ENCODE measurements at regions not wholly inside any gene's neighbourhood (a gene's known extent, or its start where the extent isn't known, plus 50 kb on each side); places are given as distances from the start of the nearest gene placed in this dataset.
A peak's percentile ranks its signal among the peaks of the same experiment; 100 is the strongest.

- H3K4me3 ChIP-seq (ENCODE audit: low read length), result no peak overlapping the region
- TF ChIP-seq EZH2phosphoT487 (IDR thresholded peaks at IDR 0.05; ENCODE audit: low read depth), result no peak
- no peak for TF ChIP-seq CTCF (IDR thresholded peaks at IDR 0.05; ENCODE audit: low read depth, low read length)
- H3K27ac ChIP-seq (ENCODE audit: low read length), result no peak overlapping the region
- H4K20me1 ChIP-seq (ENCODE audit: insufficient read depth, low read length), result no peaks in the 10 kb centered on the region
- no peaks in the 10 kb centered on the region for H3K9me3 ChIP-seq (ENCODE audit: insufficient read depth, low read length)
- H3K4me2 ChIP-seq (ENCODE audit: low read length), result no peak overlapping the region
- peak overlapping the region; percentile 54 for H2AFZ ChIP-seq (ENCODE audit: low read depth, low read length)
- H3K36me3 ChIP-seq (replicated peaks; ENCODE audit: low read depth, low read length), result no peaks in the 10 kb centered on the region
- no peaks in the 10 kb centered on the region for H3K27me3 ChIP-seq (ENCODE audit: low read depth, low read length)
- peaks cover 6% of the 10 kb centered on the region for H3K4me1 ChIP-seq (ENCODE audit: low read length)
- H3K9ac ChIP-seq (ENCODE audit: low read length), result no peak overlapping the region
- H3K79me2 ChIP-seq (ENCODE audit: low read length), result no peaks in the 10 kb centered on the region
Measured at GRCh38 chr1:106223213-106223612, 833.3 kb upstream of the PRMT6 start.

GRCh38 chr1:106224426-106224825 lies 832.0 kb upstream of the PRMT6 start:
- no peaks in the 10 kb centered on the region for H3K27me3 ChIP-seq (ENCODE audit: low read depth, low read length)
- TF ChIP-seq EZH2phosphoT487 (IDR thresholded peaks at IDR 0.05; ENCODE audit: low read depth) (no peak), CTCF (IDR thresholded peaks at IDR 0.05; ENCODE audit: low read depth, low read length) (no peak)
- H3K9ac ChIP-seq (ENCODE audit: low read length), result no peak overlapping the region

GRCh38 chr1:106225403-106225802 lies 831.1 kb upstream of the PRMT6 start:
- H3K27me3 ChIP-seq (ENCODE audit: low read depth, low read length), result no peaks in the 10 kb centered on the region
- no peaks in the 10 kb centered on the region for H3K9me3 ChIP-seq (ENCODE audit: insufficient read depth, low read length)
- H2AFZ ChIP-seq (ENCODE audit: low read depth, low read length), result no peak overlapping the region
- no peaks in the 10 kb centered on the region for H3K36me3 ChIP-seq (replicated peaks; ENCODE audit: low read depth, low read length)
- H3K4me1 ChIP-seq (ENCODE audit: low read length), result peaks cover 6% of the 10 kb centered on the region
- TF ChIP-seq CTCF (IDR thresholded peaks at IDR 0.05; ENCODE audit: low read depth, low read length) (no peak), EZH2phosphoT487 (IDR thresholded peaks at IDR 0.05; ENCODE audit: low read depth) (no peak)
- no peak overlapping the region for H3K4me2 ChIP-seq (ENCODE audit: low read length)
- H3K4me3 ChIP-seq (ENCODE audit: low read length), result no peak overlapping the region
- no peak overlapping the region for H3K27ac ChIP-seq (ENCODE audit: low read length)
- H4K20me1 ChIP-seq (ENCODE audit: insufficient read depth, low read length), result no peaks in the 10 kb centered on the region
- no peaks in the 10 kb centered on the region for H3K79me2 ChIP-seq (ENCODE audit: low read length)
- H3K9ac ChIP-seq (ENCODE audit: low read length), result no peak overlapping the region

More at GRCh38 chr1:106224426-106224825, 832.0 kb upstream of the PRMT6 start:
- Histone ChIP-seq H2AFZ (ENCODE audit: low read depth, low read length) (no peak overlapping the region), H3K4me1 (ENCODE audit: low read length) (peaks cover 6% of the 10 kb centered on the region), H3K79me2 (ENCODE audit: low read length) (no peaks in the 10 kb centered on the region), H3K27ac (ENCODE audit: low read length) (no peak overlapping the region), H4K20me1 (ENCODE audit: insufficient read depth, low read length) (no peaks in the 10 kb centered on the region), H3K9me3 (ENCODE audit: insufficient read depth, low read length) (no peaks in the 10 kb centered on the region), H3K4me3 (ENCODE audit: low read length) (no peak overlapping the region), H3K36me3 (replicated peaks; ENCODE audit: low read depth, low read length) (no peaks in the 10 kb centered on the region), H3K4me2 (ENCODE audit: low read length) (no peak overlapping the region)

- H4K20me1 ChIP-seq (ENCODE audit: insufficient read depth, low read length), result no peaks in the 10 kb centered on the region
- H3K4me3 ChIP-seq (ENCODE audit: low read length), result no peak overlapping the region
- H3K27ac ChIP-seq (ENCODE audit: low read length), result no peak overlapping the region
- H3K79me2 ChIP-seq (ENCODE audit: low read length), result no peaks in the 10 kb centered on the region
- no peak overlapping the region for H3K4me2 ChIP-seq (ENCODE audit: low read length)
- no peak for TF ChIP-seq EZH2phosphoT487 (IDR thresholded peaks at IDR 0.05; ENCODE audit: low read depth)
- TF ChIP-seq CTCF (IDR thresholded peaks at IDR 0.05; ENCODE audit: low read depth, low read length), result no peak
- H2AFZ ChIP-seq (ENCODE audit: low read depth, low read length), result no peak overlapping the region
- H3K9ac ChIP-seq (ENCODE audit: low read length), result no peak overlapping the region
- H3K36me3 ChIP-seq (replicated peaks; ENCODE audit: low read depth, low read length), result no peaks in the 10 kb centered on the region
- peaks cover 6% of the 10 kb centered on the region for H3K4me1 ChIP-seq (ENCODE audit: low read length)
- no peaks in the 10 kb centered on the region for H3K9me3 ChIP-seq (ENCODE audit: insufficient read depth, low read length)
- no peaks in the 10 kb centered on the region for H3K27me3 ChIP-seq (ENCODE audit: low read depth, low read length)
Measured at GRCh38 chr1:106226550-106226949, 829.9 kb upstream of the PRMT6 start.

Measured in OCI-LY3 (cell line).